NB4 (cell line): ENCODE measurements at regions not wholly inside any gene's neighbourhood (a gene's known extent, or its start where the extent isn't known, plus 50 kb on each side); places are given as distances from the start of the nearest gene placed in this dataset.

ENCODE experiments used
- MYC ChIP-seq: IDR thresholded peaks from 2 replicates; pipeline ENCODE4 v1.6.1; 2011; ENCODE audit warnings: low read depth, low read length
- POLR2A ChIP-seq: IDR thresholded peaks from 2 replicates; pipeline ENCODE4 v1.6.1; 2011; ENCODE audit warnings: mild to moderate bottlenecking; ENCODE audit not compliant: insufficient read length; ENCODE audit errors: extremely low read depth
- TF ChIP-seq, protein P1 (sequence below): IDR thresholded peaks from one replicate; pipeline ENCODE4 v1.5.1; 2012; ENCODE audit warnings: low read depth, low read length
- TF ChIP-seq, protein P2 (sequence below): IDR thresholded peaks from 2 replicates; pipeline ENCODE4 v1.6.1; 2011; ENCODE audit warnings: low read depth, low read length

DNA sequence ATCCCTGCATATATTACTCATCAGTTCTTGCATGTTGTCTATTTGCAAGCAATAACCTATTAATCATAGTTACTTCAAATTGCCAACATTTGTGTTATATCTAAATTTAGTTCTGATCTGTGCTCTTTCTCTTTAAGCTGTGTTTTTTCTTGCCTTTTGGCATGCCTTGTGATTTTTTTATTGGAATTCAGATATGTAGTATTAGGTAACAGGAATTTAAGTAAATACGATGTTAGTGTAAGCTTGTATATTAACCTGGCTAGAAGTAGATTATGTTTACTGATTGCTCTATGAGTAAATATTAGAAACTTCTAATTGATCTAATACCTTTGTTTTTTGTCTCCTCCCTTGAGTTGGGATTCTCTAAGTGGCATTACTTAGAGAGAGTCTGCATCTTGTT is 718.9 kb upstream of the POT1 start:
- TF ChIP-seq, protein P1, sequence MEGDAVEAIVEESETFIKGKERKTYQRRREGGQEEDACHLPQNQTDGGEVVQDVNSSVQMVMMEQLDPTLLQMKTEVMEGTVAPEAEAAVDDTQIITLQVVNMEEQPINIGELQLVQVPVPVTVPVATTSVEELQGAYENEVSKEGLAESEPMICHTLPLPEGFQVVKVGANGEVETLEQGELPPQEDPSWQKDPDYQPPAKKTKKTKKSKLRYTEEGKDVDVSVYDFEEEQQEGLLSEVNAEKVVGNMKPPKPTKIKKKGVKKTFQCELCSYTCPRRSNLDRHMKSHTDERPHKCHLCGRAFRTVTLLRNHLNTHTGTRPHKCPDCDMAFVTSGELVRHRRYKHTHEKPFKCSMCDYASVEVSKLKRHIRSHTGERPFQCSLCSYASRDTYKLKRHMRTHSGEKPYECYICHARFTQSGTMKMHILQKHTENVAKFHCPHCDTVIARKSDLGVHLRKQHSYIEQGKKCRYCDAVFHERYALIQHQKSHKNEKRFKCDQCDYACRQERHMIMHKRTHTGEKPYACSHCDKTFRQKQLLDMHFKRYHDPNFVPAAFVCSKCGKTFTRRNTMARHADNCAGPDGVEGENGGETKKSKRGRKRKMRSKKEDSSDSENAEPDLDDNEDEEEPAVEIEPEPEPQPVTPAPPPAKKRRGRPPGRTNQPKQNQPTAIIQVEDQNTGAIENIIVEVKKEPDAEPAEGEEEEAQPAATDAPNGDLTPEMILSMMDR, result no peak
- TF ChIP-seq MYC (no peak), POLR2A (no peak)
- TF ChIP-seq, protein P2, sequence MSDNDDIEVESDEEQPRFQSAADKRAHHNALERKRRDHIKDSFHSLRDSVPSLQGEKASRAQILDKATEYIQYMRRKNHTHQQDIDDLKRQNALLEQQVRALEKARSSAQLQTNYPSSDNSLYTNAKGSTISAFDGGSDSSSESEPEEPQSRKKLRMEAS, result no peak
